Activated CD4-positive, alpha-beta memory T cell treated with anti-CD3 and anti-CD28 coated beads, Interleukin-2, amount 10 ng/mL, durations not matched to agents 7 days and 5 days (primary cell): ENCODE measurements at regions not wholly inside any gene's neighbourhood (a gene's known extent, or its start where the extent isn't known, plus 50 kb on each side); places are given as distances from the start of the nearest gene placed in this dataset.
"Not testable (repeated sequence)": the region's sequence is repeated elsewhere in the genome, so short reads cannot be mapped to it uniquely, and the experiment has no call there.

Experiments used
- CTCF ChIA-PET: fragments of 350-600 bp; sonication (Branson Sonifier 250); formaldehyde crosslinking; loops from one replicate; lab custom pipeline; 2021; ENCODE audit warnings: antibody characterized with exemption, inconsistent platforms; lab: Charles Lee
- POLR2A ChIA-PET: fragments of 350-600 bp; sonication (Branson Sonifier 250); formaldehyde crosslinking; loops from one replicate; lab custom pipeline; 2021; ENCODE audit warnings: antibody characterized with exemption; lab: Charles Lee
- DNase-seq: peaks from one replicate; pipeline ENCODE4 v3.0.0-alpha.2; 2020
- H3K27ac Mint-ChIP-seq: one replicate; pipeline ENCODE4 v1.8.0; 2021; ENCODE audit warnings: mild to moderate bottlenecking, mixed read lengths
- H3K27me3 Mint-ChIP-seq: one replicate; pipeline ENCODE4 v1.8.0; 2021; ENCODE audit warnings: mixed read lengths
- H3K36me3 Mint-ChIP-seq: one replicate; pipeline ENCODE4 v1.8.0; 2021; ENCODE audit warnings: low read depth, mixed read lengths
- H3K4me1 Mint-ChIP-seq: one replicate; pipeline ENCODE4 v1.8.0; 2021; ENCODE audit warnings: mixed read lengths
- H3K4me3 Mint-ChIP-seq: one replicate; pipeline ENCODE4 v1.8.0; 2021; ENCODE audit warnings: mild to moderate bottlenecking, mixed read lengths
- H3K9me3 Mint-ChIP-seq: one replicate; pipeline ENCODE4 v1.8.0; 2021; ENCODE audit warnings: mixed read lengths

GRCh38 chr2:207428573-207428972, 101.2 kb upstream of the CREB1 start:
- Mint-ChIP-seq H3K27ac (no peak overlapping the region), H3K4me1 (peaks cover 13% of the 10 kb centered on the region), H3K36me3 (peaks cover 6% of the 10 kb centered on the region), H3K4me3 (no peak overlapping the region), H3K9me3 (peaks cover 6% of the 10 kb centered on the region), H3K27me3 (no peaks in the 10 kb centered on the region)
- POLR2A ChIA-PET: no interaction called here
- DNase-seq: no peak
- CTCF ChIA-PET: no interaction called here

- Mint-ChIP-seq H3K9me3 (no peaks in the 10 kb centered on the region), H3K4me3 (no peak overlapping the region), H3K27ac (no peak overlapping the region), H3K27me3 (no peaks in the 10 kb centered on the region), H3K36me3 (no peaks in the 10 kb centered on the region), H3K4me1 (no peaks in the 10 kb centered on the region)
- ChIA-PET POLR2A (no interaction called here), CTCF (interaction anchor here (0.9 kb wide), 1 partner anchor 41 kb away, joined by 3 read pairs; no protein-coding TSS in a partner anchor)
- DNase-seq: no peak
Observed at GRCh38 chr2:207432453-207432852, 97.3 kb upstream of the CREB1 start.

- Mint-ChIP-seq H3K9me3 (no peaks in the 10 kb centered on the region), H3K36me3 (no peaks in the 10 kb centered on the region), H3K27me3 (no peaks in the 10 kb centered on the region), H3K4me3 (no peak overlapping the region), H3K4me1 (no peaks in the 10 kb centered on the region), H3K27ac (no peak overlapping the region)
- ChIA-PET CTCF (interaction anchor here (1.4 kb wide), 1 partner anchor 96 kb away, joined by 3 read pairs; no protein-coding TSS in a partner anchor), POLR2A (no interaction called here)
- no peak for DNase-seq
Observed at GRCh38 chr2:207434306-207434705, 95.5 kb upstream of the CREB1 start.

- no peaks in the 10 kb centered on the region for H3K36me3 Mint-ChIP-seq
- no peaks in the 10 kb centered on the region for H3K9me3 Mint-ChIP-seq
- H3K27ac Mint-ChIP-seq: no peak overlapping the region
- H3K4me1 Mint-ChIP-seq: no peaks in the 10 kb centered on the region
- H3K27me3 Mint-ChIP-seq: no peaks in the 10 kb centered on the region
- no peak overlapping the region for H3K4me3 Mint-ChIP-seq
- DNase-seq: no peak
- CTCF ChIA-PET: interaction anchor here (1.4 kb wide), 1 partner anchor 96 kb away, joined by 3 read pairs; no protein-coding TSS in a partner anchor
- POLR2A ChIA-PET: no interaction called here
Observed at GRCh38 chr2:207434899-207435465, 94.8 kb upstream of the CREB1 start.

- POLR2A ChIA-PET: no interaction called here
- no peak overlapping the region for H3K27ac Mint-ChIP-seq
- no peaks in the 10 kb centered on the region for H3K36me3 Mint-ChIP-seq
- H3K9me3 Mint-ChIP-seq: peaks cover under 1% of the 10 kb centered on the region
- no peaks in the 10 kb centered on the region for H3K4me1 Mint-ChIP-seq
- H3K27me3 Mint-ChIP-seq: no peaks in the 10 kb centered on the region
- DNase-seq: no peak
- CTCF ChIA-PET: no interaction called here
- no peak overlapping the region for H3K4me3 Mint-ChIP-seq
Observed at GRCh38 chr2:207437136-207437523, 92.6 kb upstream of the CREB1 start.

GRCh38 chr2:207437524-207438143, 92.1 kb upstream of the CREB1 start:
- Mint-ChIP-seq H3K27ac (no peak overlapping the region), H3K36me3 (no peaks in the 10 kb centered on the region), H3K4me1 (no peaks in the 10 kb centered on the region), H3K4me3 (no peak overlapping the region), H3K9me3 (peaks cover 3% of the 10 kb centered on the region), H3K27me3 (no peaks in the 10 kb centered on the region)
- POLR2A ChIA-PET: no interaction called here
- no peak for DNase-seq
- CTCF ChIA-PET: no interaction called here

GRCh38 chr2:207438414-207439126, 91.2 kb upstream of the CREB1 start:
- Mint-ChIP-seq H3K36me3 (no peaks in the 10 kb centered on the region), H3K9me3 (peaks cover 3% of the 10 kb centered on the region), H3K4me3 (no peak overlapping the region), H3K27me3 (no peaks in the 10 kb centered on the region), H3K4me1 (no peaks in the 10 kb centered on the region), H3K27ac (no peak overlapping the region)
- POLR2A ChIA-PET: no interaction called here
- CTCF ChIA-PET: no interaction called here
- DNase-seq: no peak

GRCh38 chr2:207439881-207440280, 89.9 kb upstream of the CREB1 start:
- POLR2A ChIA-PET, H3K4me3 Mint-ChIP-seq, H3K36me3 Mint-ChIP-seq, H3K27me3 Mint-ChIP-seq, DNase-seq, H3K9me3 Mint-ChIP-seq, CTCF ChIA-PET, H3K4me1 Mint-ChIP-seq, H3K27ac Mint-ChIP-seq: not testable (repeated sequence)

GRCh38 chr2:207444756-207445155, 85.0 kb upstream of the CREB1 start:
- CTCF ChIA-PET: no interaction called here
- DNase-seq: no peak

GRCh38 chr2:207446653-207447052, 83.1 kb upstream of the CREB1 start:
- H3K36me3 Mint-ChIP-seq: no peaks in the 10 kb centered on the region
- ChIA-PET CTCF (no interaction called here), POLR2A (no interaction called here)
- H3K27me3 Mint-ChIP-seq: peaks cover 2% of the 10 kb centered on the region
- no peak for DNase-seq
- H3K4me3 Mint-ChIP-seq: no peak overlapping the region
- no peaks in the 10 kb centered on the region for H3K4me1 Mint-ChIP-seq
- H3K9me3 Mint-ChIP-seq: peaks cover 3% of the 10 kb centered on the region
- no peak overlapping the region for H3K27ac Mint-ChIP-seq

More at GRCh38 chr2:207444756-207445155, 85.0 kb upstream of the CREB1 start:
- peaks cover 3% of the 10 kb centered on the region for H3K9me3 Mint-ChIP-seq
- no peaks in the 10 kb centered on the region for H3K36me3 Mint-ChIP-seq
- POLR2A ChIA-PET: no interaction called here
- H3K27me3 Mint-ChIP-seq: no peaks in the 10 kb centered on the region
- H3K4me3 Mint-ChIP-seq: no peak overlapping the region
- H3K27ac Mint-ChIP-seq: no peak overlapping the region
- no peaks in the 10 kb centered on the region for H3K4me1 Mint-ChIP-seq

- Mint-ChIP-seq H3K4me1 (no peaks in the 10 kb centered on the region), H3K27me3 (peaks cover 2% of the 10 kb centered on the region)
- CTCF ChIA-PET: no interaction called here
Observed at GRCh38 chr2:207448006-207448405, 81.8 kb upstream of the CREB1 start.

GRCh38 chr2:207449642-207450165, 80.1 kb upstream of the CREB1 start:
- DNase-seq: no peak
- H3K4me1 Mint-ChIP-seq: no peaks in the 10 kb centered on the region
- H3K9me3 Mint-ChIP-seq: no peaks in the 10 kb centered on the region
- ChIA-PET CTCF (interaction anchor here (1.2 kb wide), 1 partner anchor 648 kb away, joined by 3 read pairs; no protein-coding TSS in a partner anchor), POLR2A (interaction anchor here (0.5 kb wide), 1 partner anchor 694 kb away, joined by 4 read pairs; no protein-coding TSS in a partner anchor)
- no peaks in the 10 kb centered on the region for H3K36me3 Mint-ChIP-seq
- H3K4me3 Mint-ChIP-seq: no peak overlapping the region
- no peak overlapping the region for H3K27ac Mint-ChIP-seq
- peaks cover 2% of the 10 kb centered on the region for H3K27me3 Mint-ChIP-seq

More at GRCh38 chr2:207448006-207448405, 81.8 kb upstream of the CREB1 start:
- Mint-ChIP-seq H3K9me3 (no peaks in the 10 kb centered on the region), H3K4me3 (no peak overlapping the region), H3K27ac (no peak overlapping the region), H3K36me3 (no peaks in the 10 kb centered on the region)
- no peak for DNase-seq
- POLR2A ChIA-PET: no interaction called here

- no peak for DNase-seq
- Mint-ChIP-seq H3K27me3 (peaks cover 2% of the 10 kb centered on the region), H3K36me3 (no peaks in the 10 kb centered on the region), H3K27ac (no peak overlapping the region), H3K4me1 (no peaks in the 10 kb centered on the region), H3K9me3 (no peaks in the 10 kb centered on the region), H3K4me3 (no peak overlapping the region)
- ChIA-PET POLR2A (interaction anchor here (0.5 kb wide), 1 partner anchor 695 kb away, joined by 4 read pairs; no protein-coding TSS in a partner anchor), CTCF (interaction anchor here (1.2 kb wide), 1 partner anchor 649 kb away, joined by 3 read pairs; no protein-coding TSS in a partner anchor)
Observed at GRCh38 chr2:207450186-207450585, 79.6 kb upstream of the CREB1 start.
